M059J (cell line): ENCODE measurements at regions not wholly inside any gene's neighbourhood (a gene's known extent, or its start where the extent isn't known, plus 50 kb on each side); places are given as distances from the start of the nearest gene placed in this dataset.

Experiments
- DNase-seq: peaks from one replicate; pipeline ENCODE4 v3.0.0-alpha.2; 2012; ENCODE audit warnings: low read depth

GRCh38 chr12:66852091-66852490, 173.2 kb upstream of the GRIP1 start:
- no peak for DNase-seq

DNA sequence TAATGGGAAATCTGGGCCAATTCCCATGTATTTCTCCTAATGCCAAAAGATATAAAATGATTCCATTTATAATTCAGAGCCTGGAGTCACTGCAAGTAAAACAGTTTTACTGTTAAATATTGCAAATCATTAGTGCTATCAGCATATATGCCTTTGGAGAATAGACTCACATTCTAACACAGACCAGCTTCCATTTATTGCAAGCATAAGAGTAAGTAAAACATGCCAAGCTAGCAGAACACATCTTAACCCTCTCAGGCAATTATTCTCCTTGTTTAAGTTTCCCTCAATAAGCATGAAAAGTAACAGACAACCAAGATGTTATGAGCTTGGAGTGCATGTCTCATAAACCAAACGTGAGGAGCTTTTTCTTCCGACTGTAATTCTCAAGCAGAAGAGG, 173.9 kb upstream of the GRIP1 start:
- DNase-seq: no peak

GRCh38 chr12:66859751-66860440, 181.0 kb upstream of the GRIP1 start:
- DNase-seq: no peak

- peak; percentile 35 for DNase-seq
Measured at GRCh38 chr12:66860752-66861750, 182.2 kb upstream of the GRIP1 start.

DNA sequence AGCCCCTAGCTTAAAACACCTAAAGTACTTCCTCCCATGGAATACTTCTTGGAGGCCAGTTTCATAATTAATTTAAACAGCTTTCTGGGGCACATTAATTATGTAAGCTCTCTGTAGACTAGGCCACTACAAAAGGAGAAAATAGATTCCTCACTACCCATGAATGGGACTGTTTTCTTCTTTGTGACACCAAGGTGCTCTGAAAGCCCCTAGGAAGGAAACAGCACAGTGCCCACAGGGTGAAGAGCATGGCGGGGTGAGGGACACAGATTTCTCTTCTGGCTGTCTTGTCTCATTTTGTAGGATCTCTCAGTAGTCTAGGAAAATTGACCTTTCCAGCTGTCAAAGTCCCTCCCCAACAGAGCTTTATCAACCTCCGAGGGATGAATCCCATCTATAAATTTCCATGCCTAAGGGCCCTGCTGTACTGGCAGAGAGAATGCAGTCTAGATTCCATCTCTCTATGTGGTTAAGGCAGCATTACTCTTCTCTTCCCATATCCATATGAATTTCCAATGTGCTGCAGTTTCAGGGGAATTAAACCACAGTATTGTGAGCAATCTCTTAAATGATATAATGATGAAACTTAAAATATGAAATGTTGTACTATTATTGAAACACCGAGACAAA, 183.6 kb upstream of the GRIP1 start:
- no peak for DNase-seq

DNA sequence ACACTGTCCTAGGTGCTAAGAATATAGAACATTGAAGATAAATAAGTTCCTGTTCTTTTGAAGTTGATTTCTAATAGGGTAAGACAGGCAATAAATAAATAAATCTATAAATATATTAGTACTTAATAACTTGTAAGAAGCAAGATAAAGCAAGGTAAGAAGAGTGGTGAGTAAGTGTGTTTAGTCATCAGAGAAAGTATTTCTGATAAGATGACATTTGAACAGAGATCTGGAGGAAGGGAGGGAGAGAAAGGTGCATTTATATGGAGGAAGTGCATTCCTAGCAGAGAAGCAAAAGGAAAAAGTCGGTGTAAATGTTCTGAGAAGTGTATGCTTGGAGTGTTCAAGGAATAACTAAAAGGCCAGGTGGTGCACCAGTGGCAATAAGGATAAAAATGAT, 184.4 kb upstream of the GRIP1 start:
- DNase-seq: no peak

DNA sequence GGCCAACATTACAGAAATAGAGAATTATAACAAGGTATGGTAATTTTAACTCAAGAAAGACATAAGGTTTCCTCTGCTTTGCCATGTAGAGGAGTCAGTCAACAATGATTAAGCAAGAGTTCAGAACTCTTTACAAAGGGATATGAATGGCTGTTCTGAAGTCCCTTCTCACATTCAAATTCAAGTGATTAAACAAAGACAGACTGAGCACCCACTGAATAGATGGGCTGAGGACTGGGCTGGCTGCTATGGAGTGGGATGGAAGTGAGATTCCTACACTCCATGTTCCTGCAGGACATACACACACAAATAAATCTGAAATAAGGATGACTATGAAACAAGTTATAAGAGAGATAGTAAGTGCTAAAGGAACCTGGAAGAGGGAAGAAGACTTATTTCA, 199.0 kb upstream of the GRIP1 start:
- DNase-seq: no peak

DNA sequence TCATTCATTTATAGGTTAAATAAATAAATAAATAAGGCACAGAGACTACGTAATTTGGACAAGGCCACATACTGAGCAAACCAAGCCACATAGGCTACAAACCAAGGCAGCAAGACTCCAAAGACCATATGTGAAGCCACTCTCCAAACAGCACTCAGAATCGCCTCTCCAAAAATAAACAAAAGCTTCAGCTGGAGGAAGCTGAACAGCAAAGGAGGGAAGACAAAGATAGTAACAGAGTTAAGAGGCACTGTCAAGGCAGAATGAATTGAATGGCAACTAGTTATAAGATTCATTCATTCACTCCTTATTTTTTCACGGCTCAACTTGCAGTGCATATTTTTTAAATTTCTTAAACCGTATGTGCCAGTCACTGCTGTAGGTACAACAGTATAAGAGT, 200.5 kb upstream of the GRIP1 start:
- no peak for DNase-seq

DNA sequence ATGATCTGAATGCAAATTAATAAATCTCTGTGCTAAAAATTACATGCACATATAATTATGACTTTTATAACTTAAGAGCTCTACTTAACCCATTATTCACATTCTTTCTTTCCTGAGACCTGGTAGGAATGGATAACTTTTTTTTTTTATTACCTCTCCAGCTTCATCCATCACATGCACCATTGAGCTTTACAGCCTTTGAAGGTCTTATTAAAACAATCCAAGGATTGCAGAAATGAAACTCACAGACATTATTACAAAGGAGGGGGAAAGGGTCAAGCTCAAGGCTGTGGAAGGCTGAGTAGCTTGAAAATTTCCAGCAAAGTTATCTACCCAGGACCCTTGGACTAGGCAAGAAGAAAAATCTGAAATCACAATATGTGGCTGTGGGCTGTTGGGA, 202.5 kb upstream of the GRIP1 start:
- no peak for DNase-seq

- DNase-seq: no peak
Measured at GRCh38 chr12:66884091-66884490, 205.2 kb upstream of the GRIP1 start.

DNA sequence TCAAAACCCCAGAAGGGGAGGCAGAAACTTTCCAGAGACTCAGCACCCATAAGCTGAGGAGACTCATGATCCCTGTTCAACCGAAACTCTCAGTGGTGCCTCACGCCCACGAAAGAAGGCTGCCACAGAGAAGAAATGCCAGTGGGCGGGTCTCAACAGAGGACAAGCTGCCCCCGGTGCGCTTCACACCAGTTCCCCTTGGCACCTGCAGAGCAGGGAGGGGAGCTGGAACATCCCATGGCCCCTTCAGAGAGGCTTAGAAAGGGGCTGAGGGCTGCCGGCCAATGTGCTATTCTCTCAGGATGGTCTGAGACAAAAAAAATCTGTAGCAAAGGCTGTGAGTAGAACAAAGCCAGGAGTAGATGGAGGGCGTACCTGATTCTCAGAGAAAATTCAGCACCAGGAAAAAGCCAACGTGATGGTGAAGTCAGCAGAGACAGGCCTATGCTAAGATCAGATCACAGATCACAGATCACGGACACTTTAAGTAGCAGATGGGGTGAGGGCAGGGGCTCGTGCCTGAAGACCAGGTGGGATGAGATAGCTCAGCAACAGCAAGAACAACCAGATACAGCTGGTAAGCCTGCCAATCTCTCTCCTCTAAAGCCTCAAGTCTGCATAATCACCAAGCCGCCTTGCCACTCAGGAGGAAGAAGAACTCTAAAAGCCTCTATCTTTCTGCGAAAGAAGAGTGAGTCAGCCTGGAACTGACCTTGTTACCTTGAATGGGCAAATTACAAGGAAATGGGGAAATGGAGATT, 206.4 kb upstream of the GRIP1 start:
- DNase-seq: no peak

GRCh38 chr12:66896797-66897196, 217.9 kb upstream of the GRIP1 start:
- no peak for DNase-seq

GRCh38 chr12:66898700-66899469, 220.0 kb upstream of the GRIP1 start:
- DNase-seq: no peak

- no peak for DNase-seq
Measured at GRCh38 chr12:66899588-66899987, 220.7 kb upstream of the GRIP1 start.

DNA sequence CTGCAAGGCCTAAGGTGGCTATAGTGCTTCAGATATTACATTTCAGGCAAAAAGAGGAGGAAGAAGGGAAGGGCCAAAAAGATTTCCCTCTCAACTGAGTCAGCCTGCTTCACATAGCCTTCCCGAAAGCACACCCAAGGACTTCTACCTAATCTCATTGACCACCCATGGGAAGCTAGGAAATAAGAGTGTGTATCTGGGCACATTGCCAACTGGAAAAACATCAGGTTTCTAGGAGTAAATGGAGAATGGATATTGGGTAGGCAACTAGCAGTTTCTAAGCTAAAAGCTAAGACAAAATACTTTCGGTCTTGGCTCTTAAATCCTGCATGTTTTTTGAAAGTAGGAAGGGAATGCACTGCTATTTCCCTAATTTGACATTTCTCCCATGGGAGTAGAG, 221.7 kb upstream of the GRIP1 start:
- no peak for DNase-seq

DNA sequence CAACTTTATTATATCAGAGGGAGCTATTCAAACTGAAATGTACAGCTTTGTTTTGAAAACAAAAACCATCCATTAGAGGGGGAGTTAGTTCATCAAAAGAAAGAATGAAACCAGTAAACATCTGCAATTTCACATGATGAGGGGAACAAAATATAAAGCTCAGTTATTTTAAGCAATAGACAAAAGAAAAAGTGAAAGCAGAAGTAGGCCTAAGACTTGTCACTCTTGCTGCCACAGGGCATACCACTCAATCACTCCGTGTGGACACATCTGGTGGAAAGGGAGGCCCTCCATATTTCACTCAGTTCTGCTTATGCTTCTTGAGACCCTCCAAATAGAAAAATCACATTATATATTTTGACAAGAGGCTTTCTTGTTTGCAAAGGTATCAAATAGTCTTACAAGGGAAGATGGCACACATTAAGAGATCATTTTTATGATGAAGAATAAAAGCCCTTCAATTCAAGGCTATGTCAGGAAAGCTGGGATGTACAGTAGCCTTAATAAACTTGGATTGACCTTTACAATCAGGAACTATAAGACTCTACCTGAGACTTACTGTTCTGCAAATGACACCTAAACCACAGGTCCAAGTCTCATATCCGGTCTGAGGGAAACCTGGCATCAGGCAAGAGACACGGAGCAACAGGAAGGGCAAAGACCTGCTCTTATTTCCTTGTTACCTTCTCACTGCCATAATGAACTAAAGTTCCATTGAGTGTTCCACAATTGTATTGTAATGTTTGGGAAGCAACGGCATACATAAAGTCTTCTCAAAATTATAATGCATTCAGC, 222.5 kb upstream of the GRIP1 start:
- DNase-seq: no peak

GRCh38 chr12:66902020-66902419, 223.1 kb upstream of the GRIP1 start:
- DNase-seq: no peak

DNA sequence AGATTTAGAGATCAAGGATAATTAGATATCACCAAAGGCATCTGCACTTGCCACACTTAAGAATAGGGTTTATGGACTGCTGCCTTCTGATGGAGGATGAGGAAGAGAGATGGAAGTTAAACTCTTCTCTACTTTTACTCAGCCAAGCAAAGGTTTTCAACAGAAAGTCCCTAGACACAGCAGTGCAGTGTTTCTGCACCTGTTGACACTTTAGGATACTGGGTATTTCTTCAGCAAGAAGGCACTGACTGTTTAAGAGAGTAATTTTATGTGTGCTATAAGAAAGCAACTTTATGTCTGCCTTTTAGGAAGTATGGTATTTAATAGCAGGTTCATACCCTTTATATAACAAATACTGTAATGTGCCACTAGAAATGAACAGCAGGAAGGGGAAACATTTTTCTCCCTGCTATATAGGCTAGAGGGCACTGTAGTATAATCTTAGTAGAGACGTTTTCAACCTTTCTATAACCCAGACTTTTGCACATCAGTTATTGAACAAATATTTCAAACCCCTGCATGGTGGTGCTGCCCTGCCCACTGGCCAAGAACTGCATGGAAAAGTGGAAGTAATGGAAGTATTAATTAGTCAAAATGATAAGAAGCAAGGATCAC, 225.0 kb upstream of the GRIP1 start:
- DNase-seq: no peak

- DNase-seq: no peak
Measured at GRCh38 chr12:66905201-66905600, 226.3 kb upstream of the GRIP1 start.
